Bone marrow (tissue), 2 donors: ENCODE measurements at regions not wholly inside any gene's neighbourhood (a gene's known extent, or its start where the extent isn't known, plus 50 kb on each side); places are given as distances from the start of the nearest gene placed in this dataset.
A peak's percentile ranks its signal among the peaks of the same experiment; 100 is the strongest.

Source experiments
- DNase-seq, 2 donors: peaks; one replicate each; lab custom pipeline; 2025; lab: John Stamatoyannopoulos, UW

DNA sequence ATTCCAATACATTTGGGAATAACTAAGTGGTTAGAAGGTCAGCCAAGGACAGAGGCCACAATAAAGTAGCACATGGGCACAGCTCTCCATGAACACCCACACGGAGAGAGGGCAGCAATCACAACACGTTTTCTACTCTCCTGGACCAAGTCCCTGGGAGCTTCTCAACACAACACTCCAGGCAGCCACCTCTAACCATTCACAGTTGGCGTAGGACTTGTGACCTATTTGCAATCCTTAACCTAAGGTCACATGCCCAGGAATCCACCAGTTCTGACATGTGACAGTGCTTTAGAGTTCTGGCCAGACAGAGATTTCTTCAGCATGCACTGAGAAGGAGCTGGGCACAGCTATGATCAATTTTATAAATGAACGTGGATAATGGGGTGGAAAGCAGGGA is 280.8 kb downstream of the SHQ1 start:
- DNase-seq, result no peak

DNA sequence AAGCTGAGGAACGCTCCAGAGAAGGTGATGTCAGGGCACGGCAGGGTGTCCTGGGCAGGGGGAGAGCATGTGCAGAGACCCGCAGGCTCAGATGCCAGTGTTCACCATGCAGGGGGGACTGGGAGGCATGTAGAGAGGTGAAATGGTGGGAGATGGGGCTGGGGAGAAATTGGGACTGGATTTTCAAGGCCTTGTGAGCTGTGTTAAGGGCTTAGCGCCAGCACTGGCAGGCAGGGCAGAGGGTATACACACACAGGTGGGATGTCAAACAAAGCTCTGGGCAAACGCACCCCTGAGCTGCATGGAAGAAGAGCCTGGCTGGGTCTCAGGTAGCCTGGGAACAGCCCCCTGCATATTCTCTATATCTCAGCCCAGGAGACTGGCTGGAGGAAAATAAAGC is 282.7 kb downstream of the SHQ1 start:
- DNase-seq, result no peak

GRCh38 chr3:72563690-72564370 is 284.4 kb downstream of the SHQ1 start:
- no peak for DNase-seq

DNA sequence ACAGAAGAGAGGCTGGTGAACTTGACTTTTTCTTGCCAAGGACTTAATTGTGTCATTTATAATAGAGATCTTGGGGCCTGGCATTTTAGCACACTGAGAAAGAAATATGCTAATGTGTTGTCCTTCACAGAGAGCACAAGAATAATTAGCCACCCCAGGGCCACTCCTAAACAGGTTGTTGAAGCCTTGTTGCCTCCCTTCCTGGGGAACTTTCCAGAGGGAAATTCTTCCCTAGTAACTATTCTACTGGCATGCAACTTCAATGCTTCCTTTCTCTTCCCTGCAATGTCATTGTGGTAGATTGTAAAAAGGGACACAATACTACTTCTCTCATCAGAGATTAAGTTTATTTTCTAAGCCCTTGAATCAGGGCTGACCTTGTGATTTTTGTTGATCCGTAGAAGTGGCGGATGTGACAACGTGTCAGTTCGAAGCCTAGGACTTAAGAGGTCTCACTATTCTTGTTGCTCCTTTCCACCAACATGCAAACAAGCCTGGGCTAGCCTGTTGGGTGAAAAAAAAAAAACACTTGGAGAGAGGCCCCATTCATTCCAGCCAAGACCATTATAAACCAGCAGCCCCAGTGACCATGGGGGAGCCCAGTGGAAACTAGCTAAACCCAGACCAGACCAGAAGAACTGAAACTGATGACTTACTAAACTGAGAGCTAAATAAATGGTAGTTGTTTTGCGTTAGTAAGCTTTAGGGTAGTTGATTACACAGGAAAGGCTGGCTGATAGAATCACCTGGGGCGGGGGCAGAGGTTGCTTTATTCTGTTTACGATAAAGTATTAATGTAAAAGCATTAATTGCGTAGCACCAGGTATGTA is 287.2 kb downstream of the SHQ1 start:
- no peak for DNase-seq

GRCh38 chr3:72559385-72559784 is 288.9 kb downstream of the SHQ1 start:
- peak in 1 of 2 donors; percentile 53 for DNase-seq

- DNase-seq, result no peak
These were observed 290.2 kb downstream of the SHQ1 start for GRCh38 chr3:72558001-72558400.

GRCh38 chr3:72555714-72556113 is 292.5 kb downstream of the SHQ1 start:
- no peak for DNase-seq

DNA sequence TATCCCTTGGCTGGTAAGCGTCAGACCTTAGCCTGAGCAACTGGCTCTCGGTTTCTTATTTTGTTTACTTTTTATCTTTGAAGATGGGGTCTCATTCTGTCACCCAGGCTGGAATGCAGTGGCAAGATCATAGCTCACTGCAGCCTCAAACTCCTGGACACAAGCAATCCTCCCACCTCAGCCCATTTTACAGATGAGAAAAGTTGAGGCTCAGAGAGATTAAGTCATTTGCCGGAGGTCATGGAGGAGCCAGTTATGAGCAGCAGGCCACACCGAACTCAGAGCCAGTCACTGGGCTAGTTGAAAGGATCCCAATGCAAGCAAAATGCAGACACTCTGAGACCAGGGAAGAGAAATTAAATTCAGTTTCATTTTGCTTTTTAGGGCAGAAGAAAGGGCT is 293.6 kb downstream of the SHQ1 start:
- no peak for DNase-seq

GRCh38 chr3:72553298-72553697 is 294.9 kb downstream of the SHQ1 start:
- no peak for DNase-seq

DNA sequence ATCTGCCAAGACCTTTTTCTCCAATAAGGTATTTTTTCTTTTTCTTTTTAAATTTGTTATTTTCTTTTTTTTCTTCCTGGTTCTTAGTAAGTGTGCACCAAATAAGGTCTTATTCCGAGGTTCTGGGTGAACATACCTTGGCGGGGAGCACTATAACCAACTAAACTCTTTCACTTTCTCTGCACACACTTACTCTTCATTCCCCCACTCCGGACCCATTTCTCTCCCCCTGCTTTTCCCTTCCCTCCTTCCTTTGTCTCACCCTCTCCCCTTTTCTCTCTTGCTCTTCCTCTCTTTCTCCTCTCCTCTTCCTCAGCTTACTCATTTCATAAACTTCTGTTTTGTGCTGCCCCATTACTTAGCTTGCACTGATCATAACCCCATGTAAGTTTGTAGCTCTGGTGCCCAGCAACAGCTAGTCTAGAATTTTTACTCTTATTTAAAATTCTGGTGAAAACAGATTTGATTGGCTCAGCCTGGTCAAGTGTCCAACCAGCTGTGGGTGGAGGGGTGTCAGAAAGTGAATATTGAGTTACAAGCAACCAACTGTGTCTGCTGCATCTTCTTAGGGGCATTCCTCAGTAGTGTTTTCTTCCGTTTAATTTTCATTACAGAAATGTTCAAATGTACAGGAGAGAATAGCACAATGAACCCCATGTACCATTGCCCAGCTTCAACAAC is 297.5 kb downstream of the SHQ1 start:
- no peak for DNase-seq

- DNase-seq, result no peak
These were observed 298.3 kb downstream of the SHQ1 start for GRCh38 chr3:72549761-72550581.

DNA sequence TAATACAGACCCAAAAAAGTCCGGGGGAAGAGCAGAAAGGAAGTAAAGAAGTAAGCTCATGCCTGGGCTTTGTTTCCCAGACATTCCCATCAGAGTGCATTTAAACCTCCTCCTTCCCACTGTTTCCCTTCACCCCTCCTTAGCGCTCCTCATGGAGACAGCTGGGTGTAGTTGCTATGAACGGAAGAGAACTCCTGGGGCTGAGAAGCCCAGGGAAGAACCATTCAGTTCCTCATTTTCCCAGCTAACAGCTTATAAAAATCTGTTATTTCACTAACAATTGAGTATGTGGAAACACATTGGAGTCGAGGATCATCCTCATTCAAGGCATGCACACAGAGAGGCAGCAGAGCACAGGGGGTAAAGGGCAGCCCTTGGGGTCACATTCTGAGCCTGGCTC is 299.3 kb downstream of the SHQ1 start:
- DNase-seq, result no peak

GRCh38 chr3:72548461-72548860 is 299.8 kb downstream of the SHQ1 start:
- DNase-seq, result no peak

- no peak for DNase-seq
These were observed 301.1 kb downstream of the SHQ1 start for GRCh38 chr3:72547183-72547582.

- DNase-seq, result no peak
These were observed 304.0 kb downstream of the SHQ1 start for GRCh38 chr3:72544239-72544638.

DNA sequence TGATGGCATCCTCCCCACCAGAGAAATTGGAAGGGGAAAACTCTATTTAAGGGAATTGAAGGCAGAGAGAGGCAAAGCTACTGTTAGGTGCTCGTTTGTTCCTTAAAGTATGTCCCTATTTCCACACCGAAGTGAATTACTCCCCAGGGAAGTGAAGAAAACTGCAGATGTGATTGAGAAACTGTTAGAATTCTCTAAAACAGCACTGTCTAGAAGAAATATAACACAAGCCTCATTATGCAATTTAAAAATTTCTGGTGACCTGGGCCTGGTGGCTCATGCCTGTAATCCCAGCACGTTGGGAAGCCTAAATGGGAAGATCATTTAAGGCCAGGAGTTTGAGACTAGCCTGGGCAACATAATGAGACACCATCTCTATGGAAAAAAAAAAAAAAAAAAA is 305.0 kb downstream of the SHQ1 start:
- no peak for DNase-seq

- DNase-seq, result no peak
These were observed 305.5 kb downstream of the SHQ1 start for GRCh38 chr3:72542781-72543180.

GRCh38 chr3:72539856-72540255 is 308.4 kb downstream of the SHQ1 start:
- DNase-seq, result no peak

DNA sequence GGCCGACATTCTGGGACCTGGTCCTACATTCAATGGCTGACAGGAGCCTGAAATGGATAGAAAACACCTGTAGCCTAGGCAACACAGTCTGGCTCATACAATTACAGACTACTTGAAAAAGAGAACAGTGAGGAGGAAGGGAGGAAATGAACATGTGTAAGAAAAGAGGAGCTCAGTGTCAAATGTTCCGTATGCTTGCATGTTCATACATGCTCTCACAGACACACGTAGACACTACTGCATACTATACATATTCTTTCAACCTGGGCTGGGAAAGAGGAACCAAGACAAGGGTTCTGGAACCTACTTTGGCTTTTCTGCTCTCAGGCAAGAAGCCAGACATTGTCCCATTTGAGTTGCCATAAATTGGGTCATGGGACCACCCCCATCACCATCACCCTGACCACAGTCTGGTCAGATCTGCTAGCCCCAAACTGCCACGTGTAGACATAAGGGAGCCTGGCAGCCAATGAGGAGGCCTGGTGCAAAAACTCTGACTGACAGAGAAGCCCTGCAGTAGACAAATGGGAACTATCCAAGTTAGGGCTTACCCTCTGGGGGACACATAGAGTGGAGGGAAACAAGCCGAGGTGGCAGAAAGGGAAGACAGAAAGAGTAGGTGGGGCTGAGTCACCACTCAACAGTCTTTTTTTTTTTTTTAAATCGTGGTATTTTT is 310.0 kb downstream of the SHQ1 start:
- DNase-seq, result peak in 1 of 2 donors; percentile 22

DNA sequence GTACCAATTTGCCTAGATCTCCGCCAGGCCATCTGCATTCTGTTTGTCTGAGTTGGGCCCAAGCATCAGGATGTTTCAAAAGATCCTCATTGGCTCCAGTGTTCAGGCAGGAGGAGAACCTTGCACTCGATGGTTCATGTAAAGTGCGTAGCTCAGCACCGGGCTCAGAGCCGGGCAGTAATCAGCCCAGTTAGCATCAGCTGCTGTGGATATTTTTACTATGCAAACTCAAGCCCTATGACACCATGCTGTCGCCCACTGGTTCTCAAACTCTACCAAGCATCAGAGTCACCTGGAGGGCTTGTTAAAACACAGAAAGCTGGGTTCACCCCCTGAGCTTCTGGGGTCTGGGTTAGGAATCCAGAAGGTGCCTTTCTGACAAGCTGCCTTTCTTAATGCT is 310.8 kb downstream of the SHQ1 start:
- DNase-seq, result no peak

- DNase-seq, result no peak
These were observed 311.4 kb downstream of the SHQ1 start for GRCh38 chr3:72536878-72537267.
